ENCODE measurements at regions not wholly inside any gene's neighbourhood (a gene's known extent, or its start where the extent isn't known, plus 50 kb on each side); places are given as distances from the start of the nearest gene placed in this dataset.

GRCh38 chr2:163541943-163542342, 193.9 kb downstream of the FIGN start:
- no peaks in the 10 kb centered on the region for H3K36me3 Mint-ChIP-seq
- peaks cover 9 to 48% (median 20%) of the 10 kb centered on the region in 6 donors for H3K9me3 Mint-ChIP-seq
- H3K27me3 Mint-ChIP-seq (ENCODE audit: low read depth in 3 of 3) = peaks cover 0 to 2% (median 0%) of the 10 kb centered on the region in 3 donors
- no peak overlapping the region for H3K4me3 Mint-ChIP-seq
- H3K27ac Mint-ChIP-seq = no peak overlapping the region
- DNase-seq = no peak
- no peaks in the 10 kb centered on the region for H3K4me1 Mint-ChIP-seq

DNA sequence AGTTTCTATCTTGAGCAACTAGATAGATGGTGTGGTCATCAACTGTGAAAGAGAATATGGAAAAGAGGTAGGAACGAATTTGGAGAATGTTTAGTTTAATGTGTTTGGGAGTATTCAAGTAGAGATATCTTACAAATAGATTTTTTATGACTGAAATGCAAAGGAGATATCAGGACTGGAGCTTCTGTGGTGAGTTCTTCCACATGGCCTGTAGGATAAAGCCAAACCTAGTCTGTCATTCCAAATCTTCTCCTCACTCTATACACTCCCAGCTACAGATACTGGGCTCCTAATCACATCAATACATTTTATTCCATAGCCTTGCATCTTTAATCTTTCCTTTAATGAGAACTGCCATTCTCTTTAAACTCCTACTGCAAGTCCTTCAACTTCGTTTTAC, 194.3 kb downstream of the FIGN start:
- Mint-ChIP-seq H3K27me3 (ENCODE audit: low read depth in 3 of 3) (peaks cover 0 to 2% (median 0%) of the 10 kb centered on the region in 3 donors), H3K4me1 (no peaks in the 10 kb centered on the region), H3K4me3 (no peak overlapping the region), H3K36me3 (no peaks in the 10 kb centered on the region), H3K27ac (no peak overlapping the region), H3K9me3 (peaks cover 8 to 46% (median 19%) of the 10 kb centered on the region in 6 donors)
- no peak for DNase-seq

GRCh38 chr2:163528640-163529217, 207.1 kb downstream of the FIGN start:
- H3K27ac Mint-ChIP-seq = no peak overlapping the region
- no peaks in the 10 kb centered on the region for H3K4me1 Mint-ChIP-seq
- peaks cover 0 to 3% (median 0%) of the 10 kb centered on the region in 3 donors for H3K36me3 Mint-ChIP-seq
- no peak for DNase-seq
- H3K27me3 Mint-ChIP-seq (ENCODE audit: low read depth in 3 of 3) = peaks cover 0 to 2% (median 0%) of the 10 kb centered on the region in 3 donors
- H3K9me3 Mint-ChIP-seq = peaks cover 6 to 46% (median 24%) of the 10 kb centered on the region in 6 donors
- no peak overlapping the region for H3K4me3 Mint-ChIP-seq

- no peak for DNase-seq
- Mint-ChIP-seq H3K4me3 (no peak overlapping the region), H3K27ac (no peak overlapping the region), H3K9me3 (peaks cover 6 to 60% (median 33%) of the 10 kb centered on the region in 6 donors), H3K4me1 (no peaks in the 10 kb centered on the region), H3K36me3 (peaks cover 0 to 3% (median 0%) of the 10 kb centered on the region in 3 donors), H3K27me3 (ENCODE audit: low read depth in 3 of 3) (peaks cover 0 to 2% (median 0%) of the 10 kb centered on the region in 3 donors)
Measured at GRCh38 chr2:163527381-163527780, 208.4 kb downstream of the FIGN start.

- Mint-ChIP-seq H3K27ac (no peak overlapping the region), H3K9me3 (peaks cover 13 to 61% (median 34%) of the 10 kb centered on the region in 6 donors), H3K4me1 (no peaks in the 10 kb centered on the region), H3K36me3 (peaks cover 0 to 6% (median 0%) of the 10 kb centered on the region in 3 donors), H3K4me3 (no peak overlapping the region), H3K27me3 (ENCODE audit: low read depth in 3 of 3) (no peaks in the 10 kb centered on the region)
- no peak for DNase-seq
Measured at GRCh38 chr2:163518762-163519161, 217.0 kb downstream of the FIGN start.

DNA sequence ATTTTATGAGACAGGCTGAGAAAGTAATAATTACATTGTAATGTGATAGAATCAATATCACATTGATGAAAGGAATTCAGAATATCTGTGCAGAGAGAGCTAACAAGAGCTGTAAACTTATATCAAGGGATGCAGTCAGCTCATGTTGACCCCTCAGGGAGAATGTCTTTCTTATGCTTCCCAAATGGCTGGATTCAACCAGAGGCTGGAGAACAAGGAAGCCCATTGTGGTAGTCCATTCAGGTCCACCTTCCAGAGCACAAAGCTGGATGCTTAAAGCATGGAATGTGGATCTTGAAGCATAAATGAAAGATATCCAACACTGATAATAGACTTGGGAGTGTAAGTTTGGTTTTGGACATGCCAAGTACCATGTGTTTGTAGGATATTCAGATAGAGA, 220.0 kb downstream of the FIGN start:
- Mint-ChIP-seq H3K4me1 (no peaks in the 10 kb centered on the region), H3K36me3 (peaks cover 0 to 6% (median 0%) of the 10 kb centered on the region in 3 donors), H3K9me3 (peaks cover 9 to 48% (median 25%) of the 10 kb centered on the region in 6 donors), H3K27ac (no peak overlapping the region), H3K27me3 (ENCODE audit: low read depth in 3 of 3) (no peaks in the 10 kb centered on the region), H3K4me3 (no peak overlapping the region)
- no peak for DNase-seq

- Mint-ChIP-seq H3K4me3 (no peak overlapping the region), H3K27ac (no peak overlapping the region), H3K27me3 (ENCODE audit: low read depth in 3 of 3) (no peaks in the 10 kb centered on the region), H3K36me3 (no peaks in the 10 kb centered on the region), H3K9me3 (peaks cover 6 to 24% (median 16%) of the 10 kb centered on the region in 6 donors), H3K4me1 (no peaks in the 10 kb centered on the region)
- DNase-seq = no peak
Measured at GRCh38 chr2:163505281-163505680, 230.5 kb downstream of the FIGN start.

DNA sequence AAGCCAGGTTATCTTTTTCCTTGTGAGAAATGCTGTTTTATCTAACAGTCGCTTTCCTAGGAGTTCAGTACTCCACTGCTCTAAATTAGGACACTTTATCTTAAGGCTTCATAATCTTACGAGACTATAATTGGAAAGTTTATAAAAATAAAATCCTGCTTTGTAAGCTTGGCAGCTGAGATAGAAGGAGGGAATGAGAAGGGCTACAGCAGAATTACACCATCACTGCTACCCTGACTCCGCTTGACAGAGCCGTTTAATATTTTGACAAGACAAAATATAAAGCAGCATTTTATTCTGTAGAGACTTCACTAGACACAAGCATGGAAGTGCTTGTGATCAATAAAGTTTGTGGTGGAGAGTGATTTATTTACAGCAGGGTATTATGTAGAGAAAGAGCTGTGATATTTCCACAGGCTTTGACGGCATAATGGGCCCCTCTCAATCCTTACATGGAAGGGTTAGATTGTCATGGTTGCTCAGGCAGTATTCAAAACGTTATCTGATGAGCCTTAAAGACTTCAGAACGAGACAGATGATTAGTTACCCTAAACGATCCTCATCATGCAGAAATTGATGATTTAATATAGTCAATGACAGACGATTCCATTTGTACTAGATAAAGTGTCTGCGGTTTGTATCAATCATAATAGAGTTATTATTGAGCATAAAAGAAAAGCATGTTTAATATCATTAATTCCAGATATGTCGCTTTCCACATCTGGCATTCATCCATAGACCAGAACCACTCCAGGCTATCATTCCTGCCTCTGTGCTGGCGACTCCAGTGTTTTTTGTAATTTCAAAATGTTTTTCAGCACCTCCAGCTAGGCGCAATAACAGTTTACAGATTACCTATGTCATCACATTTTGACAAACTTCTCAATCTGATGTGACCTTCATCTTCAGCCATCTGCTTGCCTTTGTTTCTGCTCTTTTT, 242.2 kb downstream of the FIGN start:
- no peak for DNase-seq
- no peak overlapping the region for H3K27ac Mint-ChIP-seq
- H3K4me1 Mint-ChIP-seq = no peaks in the 10 kb centered on the region
- H3K27me3 Mint-ChIP-seq (ENCODE audit: low read depth in 3 of 3) = no peaks in the 10 kb centered on the region
- H3K9me3 Mint-ChIP-seq = peaks cover 6 to 51% (median 18%) of the 10 kb centered on the region in 6 donors
- H3K36me3 Mint-ChIP-seq = peaks cover 0 to 4% (median 3%) of the 10 kb centered on the region in 3 donors
- H3K4me3 Mint-ChIP-seq = no peak overlapping the region

GRCh38 chr2:163491850-163492249, 244.0 kb downstream of the FIGN start:
- no peak for DNase-seq
- Mint-ChIP-seq H3K27ac (no peak overlapping the region), H3K27me3 (ENCODE audit: low read depth in 3 of 3) (no peaks in the 10 kb centered on the region), H3K36me3 (peaks cover 0 to 4% (median 3%) of the 10 kb centered on the region in 3 donors), H3K4me3 (no peak overlapping the region), H3K9me3 (peaks cover 4 to 40% (median 12%) of the 10 kb centered on the region in 6 donors), H3K4me1 (no peaks in the 10 kb centered on the region)

DNA sequence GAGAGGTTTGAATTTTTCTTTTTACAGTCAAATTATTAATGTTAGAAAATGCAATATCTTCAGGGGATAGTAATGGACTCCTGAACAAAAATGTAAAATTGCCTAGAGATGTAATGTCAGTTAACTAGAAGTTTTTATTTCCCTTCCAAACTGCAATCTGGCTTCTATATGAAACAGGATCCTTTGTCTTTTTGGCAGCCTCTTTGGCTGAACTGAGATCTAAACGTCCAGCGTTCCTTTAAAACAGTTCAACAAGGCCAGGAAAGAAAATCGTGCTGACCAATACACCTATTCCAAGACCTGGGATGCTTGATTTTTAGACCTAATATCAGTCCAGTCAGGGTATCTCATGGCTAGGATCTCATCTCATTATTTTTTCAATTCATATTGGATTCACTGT, 245.5 kb downstream of the FIGN start:
- Mint-ChIP-seq H3K27ac (no peak overlapping the region), H3K4me1 (no peaks in the 10 kb centered on the region), H3K27me3 (ENCODE audit: low read depth in 3 of 3) (no peaks in the 10 kb centered on the region), H3K36me3 (peaks cover 0 to 4% (median 3%) of the 10 kb centered on the region in 3 donors), H3K9me3 (peaks cover 2 to 25% (median 5%) of the 10 kb centered on the region in 6 donors), H3K4me3 (no peak overlapping the region)
- no peak for DNase-seq

- H3K27me3 Mint-ChIP-seq (ENCODE audit: low read depth in 3 of 3) = peaks cover 0 to 2% (median 0%) of the 10 kb centered on the region in 3 donors
- DNase-seq = no peak
- H3K27ac Mint-ChIP-seq = no peak overlapping the region
- H3K36me3 Mint-ChIP-seq = no peaks in the 10 kb centered on the region
- no peak overlapping the region for H3K4me3 Mint-ChIP-seq
- no peaks in the 10 kb centered on the region for H3K4me1 Mint-ChIP-seq
- peaks cover 0 to 37% (median 12%) of the 10 kb centered on the region in 6 donors for H3K9me3 Mint-ChIP-seq
Measured at GRCh38 chr2:163481515-163481914, 254.3 kb downstream of the FIGN start.

- no peaks in the 10 kb centered on the region for H3K4me1 Mint-ChIP-seq
- DNase-seq = no peak
- H3K27me3 Mint-ChIP-seq (ENCODE audit: low read depth in 3 of 3) = peaks cover 0 to 2% (median 0%) of the 10 kb centered on the region in 3 donors
- no peak overlapping the region for H3K27ac Mint-ChIP-seq
- H3K36me3 Mint-ChIP-seq = no peaks in the 10 kb centered on the region
- peaks cover 0 to 37% (median 14%) of the 10 kb centered on the region in 6 donors for H3K9me3 Mint-ChIP-seq
- no peak overlapping the region for H3K4me3 Mint-ChIP-seq
Measured at GRCh38 chr2:163479599-163479998, 256.2 kb downstream of the FIGN start.

DNA sequence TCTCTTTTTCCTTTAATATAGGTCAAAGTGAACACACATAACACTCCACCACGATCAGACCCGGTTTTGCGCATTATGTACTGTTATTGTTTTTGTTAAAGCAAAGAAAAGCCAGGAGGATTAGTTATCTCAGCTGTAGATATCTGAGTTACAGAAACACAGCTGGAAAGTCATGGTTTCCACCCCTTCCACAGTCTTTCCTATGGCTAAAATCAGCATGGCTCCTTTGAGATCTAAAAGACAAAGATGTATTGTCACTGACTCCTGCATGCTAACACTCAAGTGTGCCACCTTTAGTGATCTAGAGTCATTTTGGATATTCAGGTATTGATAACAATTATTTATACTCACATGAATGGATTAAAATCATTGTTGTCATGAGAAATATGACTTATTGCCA, 260.0 kb downstream of the FIGN start:
- Mint-ChIP-seq H3K9me3 (peaks cover 0 to 45% (median 21%) of the 10 kb centered on the region in 6 donors), H3K27me3 (ENCODE audit: low read depth in 3 of 3) (no peaks in the 10 kb centered on the region), H3K4me1 (no peaks in the 10 kb centered on the region), H3K4me3 (no peak overlapping the region), H3K27ac (no peak overlapping the region), H3K36me3 (no peaks in the 10 kb centered on the region)
- no peak for DNase-seq

DNA sequence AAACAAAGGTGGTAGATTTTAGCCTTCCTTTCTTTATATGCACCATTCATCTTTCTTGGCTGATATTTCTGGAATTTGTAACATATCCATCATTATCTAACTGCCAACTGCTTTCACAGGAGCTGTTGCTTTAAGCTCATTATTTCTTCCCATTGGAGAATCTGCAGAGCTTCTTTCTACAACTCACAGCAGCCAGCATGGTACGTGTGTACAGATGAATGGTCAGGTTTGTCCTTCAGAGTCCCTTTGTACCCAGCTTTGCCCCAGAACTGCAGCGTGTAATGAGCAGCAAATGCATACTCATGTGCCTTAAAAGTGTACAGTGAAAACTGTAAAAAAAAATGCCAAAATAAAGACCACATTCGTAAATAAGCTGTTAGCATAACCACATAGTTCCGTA, 260.9 kb downstream of the FIGN start:
- Mint-ChIP-seq H3K9me3 (peaks cover 4 to 50% (median 22%) of the 10 kb centered on the region in 6 donors), H3K4me3 (no peak overlapping the region), H3K4me1 (no peaks in the 10 kb centered on the region), H3K27me3 (ENCODE audit: low read depth in 3 of 3) (no peaks in the 10 kb centered on the region), H3K27ac (no peak overlapping the region), H3K36me3 (no peaks in the 10 kb centered on the region)
- DNase-seq = no peak
